ENCODE measurements at regions not wholly inside any gene's neighbourhood (a gene's known extent, or its start where the extent isn't known, plus 50 kb on each side); places are given as distances from the start of the nearest gene placed in this dataset.

DNA sequence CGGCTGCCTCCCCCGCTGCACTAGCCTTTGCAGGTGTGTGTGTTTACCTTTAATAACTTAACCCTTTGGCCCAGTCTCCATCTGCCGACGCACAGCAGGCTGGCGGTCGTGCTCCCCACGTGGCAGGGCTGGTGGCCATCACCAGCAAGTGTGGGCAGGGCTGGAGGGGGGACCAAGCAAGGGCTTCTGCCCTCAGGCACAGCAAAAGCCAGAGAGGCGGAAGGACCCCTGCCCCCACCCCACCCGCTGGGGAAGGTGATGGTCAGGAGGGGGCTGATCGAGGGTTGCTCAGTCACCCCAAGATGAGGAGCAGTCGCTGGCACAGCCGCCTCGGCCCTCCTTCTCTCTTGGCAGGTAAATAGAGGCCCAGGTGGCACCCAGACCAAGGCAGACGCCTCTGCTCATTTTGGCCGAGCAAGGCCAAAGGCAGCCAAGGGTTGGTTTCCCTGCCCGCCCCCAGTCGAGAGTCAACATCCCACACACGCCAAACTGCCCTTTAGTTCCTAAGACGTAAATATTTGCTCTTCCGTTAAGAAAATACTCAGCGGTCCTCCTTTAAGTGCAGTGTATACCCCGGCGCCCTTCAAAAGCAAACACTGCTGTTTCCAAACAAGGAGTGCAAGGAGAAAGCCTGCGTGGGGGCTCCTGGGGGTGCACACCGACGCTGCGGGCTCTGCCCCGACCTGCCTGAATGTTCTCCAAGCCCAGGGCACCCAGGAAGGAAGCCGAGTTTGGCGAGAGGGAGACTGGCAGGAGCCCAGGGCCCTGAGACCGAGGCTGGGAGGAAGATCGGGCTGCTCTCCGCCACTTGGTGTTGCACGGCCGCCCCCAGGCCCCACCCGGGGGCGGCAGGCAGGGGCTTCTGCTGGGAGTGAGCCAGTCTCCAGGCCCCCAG lies 82.7 kb downstream of the SIK1 start:
- Histone ChIP-seq H3K27ac (ENCODE audit: low read depth) (peak overlapping the region; percentile 76), H3K4me3 (ENCODE audit: low read depth, low read length) (no peak overlapping the region), H3K36me3 (ENCODE audit: insufficient read depth) (no peaks in the 10 kb centered on the region), H3K4me1 (ENCODE audit: insufficient read depth) (no peaks in the 10 kb centered on the region)
- 55% methylated on average over 37 of the region's 37 CpGs for WGBS
- no peak for DNase-seq (ENCODE audit: extremely low spot score)

DNA sequence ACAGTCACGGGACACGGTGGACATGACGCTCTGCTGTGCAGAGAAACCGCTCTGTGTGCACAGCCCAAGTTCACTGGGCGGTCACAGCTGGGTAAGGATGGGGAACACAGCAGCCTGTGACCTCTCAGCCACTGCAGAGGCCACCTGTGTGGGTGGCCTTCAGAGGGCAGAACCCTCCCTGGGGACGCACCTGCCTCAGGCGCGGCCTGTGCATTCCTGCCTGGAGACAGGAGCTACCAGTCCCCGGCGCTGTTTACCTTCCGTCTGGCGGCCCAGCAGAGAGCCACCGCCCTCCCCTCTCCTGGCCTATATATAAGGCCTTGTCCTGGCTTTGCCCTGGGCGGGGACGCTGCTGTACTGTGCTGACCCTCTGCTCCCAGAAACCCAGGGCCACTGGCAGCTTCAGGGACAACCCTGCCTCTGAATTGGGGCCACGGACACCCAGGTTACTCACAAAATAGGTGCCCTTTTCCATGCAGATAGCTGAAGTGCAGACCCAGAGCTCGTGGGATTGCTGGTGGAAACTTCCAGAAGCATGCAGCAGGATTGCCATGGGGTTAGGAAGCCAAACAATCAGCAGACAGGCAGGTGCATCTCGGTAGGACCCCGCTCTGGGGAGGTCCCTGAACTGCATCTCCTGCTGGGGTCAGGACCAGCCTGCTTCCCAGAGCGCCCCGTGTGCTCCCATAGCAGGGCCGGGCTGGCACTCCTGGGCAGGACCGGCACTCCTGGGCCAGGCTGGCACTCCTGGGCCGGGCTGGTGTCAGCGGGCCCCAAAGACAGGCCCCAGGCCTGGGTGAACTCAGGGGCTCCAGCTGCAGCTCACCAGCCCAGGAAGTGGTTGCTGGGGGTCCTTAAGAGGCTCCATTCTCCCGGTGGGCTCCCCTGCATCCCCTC lies 83.6 kb downstream of the SIK1 start:
- H3K4me1 ChIP-seq (ENCODE audit: insufficient read depth): no peaks in the 10 kb centered on the region
- no peaks in the 10 kb centered on the region for H3K36me3 ChIP-seq (ENCODE audit: insufficient read depth)
- H3K27ac ChIP-seq (ENCODE audit: low read depth): peak overlapping the region; percentile 76
- no peak for DNase-seq (ENCODE audit: extremely low spot score)
- 80% methylated on average over 26 of the region's 26 CpGs for WGBS
- no peak overlapping the region for H3K4me3 ChIP-seq (ENCODE audit: low read depth, low read length)

DNA sequence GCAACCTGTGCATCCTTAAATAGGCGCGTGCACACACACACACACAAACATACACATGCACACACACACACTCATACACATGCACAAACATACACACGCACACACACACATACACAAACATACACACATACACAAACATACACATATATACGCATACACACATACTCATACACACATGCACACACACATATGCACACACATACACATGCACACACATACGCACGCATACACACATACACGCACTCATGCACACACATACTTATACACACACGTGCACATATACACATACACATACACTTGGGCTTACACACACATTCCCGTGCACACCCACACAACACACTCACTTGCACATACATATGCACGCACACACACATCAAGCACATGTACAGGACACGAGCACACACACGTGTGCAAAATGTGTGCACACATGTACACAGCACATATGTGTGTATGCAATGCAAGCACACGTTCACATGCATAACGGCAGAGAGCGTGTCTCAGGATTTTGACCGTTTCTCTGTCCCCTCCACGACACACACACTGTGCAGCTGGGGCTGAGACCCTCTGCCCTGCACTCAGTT lies 84.5 kb downstream of the SIK1 start:
- 91% methylated on average over 17 of the region's 17 CpGs for WGBS
- Histone ChIP-seq H3K4me3 (ENCODE audit: low read depth, low read length) (no peak overlapping the region), H3K4me1 (ENCODE audit: insufficient read depth) (no peaks in the 10 kb centered on the region), H3K27ac (ENCODE audit: low read depth) (no peak overlapping the region), H3K36me3 (ENCODE audit: insufficient read depth) (no peaks in the 10 kb centered on the region)
- DNase-seq (ENCODE audit: extremely low spot score): no peak

DNA sequence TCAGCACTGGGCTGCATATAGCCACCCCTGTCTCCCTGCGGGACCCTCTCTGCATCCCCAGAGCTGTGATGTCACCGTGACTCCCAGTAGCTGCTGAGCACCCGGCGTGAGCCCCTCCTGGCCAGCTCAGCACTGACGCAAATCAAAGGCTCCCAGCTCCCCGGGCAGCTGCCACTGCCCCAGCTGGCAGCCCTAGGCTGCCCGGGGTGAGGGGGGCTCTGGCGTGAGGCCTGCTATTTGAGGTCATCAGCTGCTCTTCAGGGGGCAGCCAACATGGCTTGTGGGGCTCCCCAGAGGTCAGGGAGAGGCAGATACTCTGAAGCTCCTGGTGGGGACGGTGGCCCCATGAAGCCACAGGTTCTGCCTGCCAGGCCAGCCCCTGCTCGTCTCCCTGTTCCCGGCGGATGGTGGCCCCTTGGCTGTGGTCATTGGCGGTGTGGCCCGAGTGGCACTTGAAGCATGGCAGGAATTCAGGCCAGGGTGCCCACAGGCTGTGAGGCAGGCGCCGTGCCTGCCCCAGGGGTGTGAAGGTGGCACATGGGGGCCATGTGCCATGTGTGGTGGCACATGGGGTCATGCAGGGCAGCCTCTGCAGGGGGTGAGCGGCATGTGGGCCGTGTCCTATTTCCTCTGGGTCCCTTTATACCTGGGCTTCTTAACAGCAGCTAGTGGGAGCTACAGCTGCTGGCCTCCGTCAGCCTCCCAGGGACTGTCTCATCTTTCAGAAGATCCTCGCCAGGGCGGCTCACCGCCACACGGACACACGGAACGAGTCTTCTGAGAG lies 85.4 kb downstream of the SIK1 start:
- Histone ChIP-seq H3K36me3 (ENCODE audit: insufficient read depth) (no peaks in the 10 kb centered on the region), H3K4me3 (ENCODE audit: low read depth, low read length) (no peak overlapping the region), H3K27ac (ENCODE audit: low read depth) (no peak overlapping the region), H3K4me1 (ENCODE audit: insufficient read depth) (no peaks in the 10 kb centered on the region)
- 77% methylated on average over 25 of the region's 25 CpGs for WGBS
- no peak for DNase-seq (ENCODE audit: extremely low spot score)

DNA sequence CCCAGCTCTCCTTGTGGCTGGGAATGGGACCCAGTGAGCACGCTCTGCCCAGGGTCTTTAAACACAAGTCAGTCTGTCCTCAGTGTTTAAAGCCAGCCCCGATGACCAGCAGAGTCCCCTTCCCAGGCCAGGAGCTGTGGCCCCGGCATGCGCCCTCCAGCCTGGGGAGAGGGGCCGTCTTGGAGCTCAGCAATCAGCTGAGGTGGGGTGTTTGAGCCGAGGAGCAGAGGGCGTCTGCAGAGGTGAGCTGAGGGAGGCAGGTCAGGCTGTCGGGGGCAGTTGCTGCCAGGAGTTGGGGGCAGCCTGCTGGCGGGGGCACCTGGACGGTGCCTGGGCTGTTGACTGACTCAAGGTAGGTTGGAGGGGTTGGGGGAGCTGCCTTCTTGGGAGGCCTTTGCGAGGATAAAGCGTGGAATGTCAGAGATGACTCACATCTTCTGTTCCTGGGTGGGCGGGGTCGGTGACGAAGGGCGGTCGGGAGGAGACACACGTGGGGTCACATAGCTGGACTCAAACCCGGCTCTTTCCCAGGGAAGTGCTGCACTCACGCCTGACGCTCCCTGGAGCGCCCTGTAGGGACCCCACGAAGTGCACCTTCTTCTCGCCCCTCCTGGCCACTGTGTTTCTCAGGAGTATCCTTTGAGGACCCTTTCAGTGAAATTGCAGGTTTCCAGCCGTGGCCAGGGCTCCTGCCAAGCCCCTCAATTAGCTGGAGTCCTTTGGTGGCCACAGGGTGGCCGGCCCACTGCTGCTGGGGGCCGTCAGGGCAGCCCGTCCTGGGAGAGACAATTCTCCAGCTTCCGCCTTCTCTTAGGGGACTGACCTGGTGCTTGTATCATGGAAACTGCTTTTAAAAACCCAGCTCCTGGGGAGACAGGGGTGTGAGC lies 86.2 kb downstream of the SIK1 start:
- no peak for DNase-seq (ENCODE audit: extremely low spot score)
- no peaks in the 10 kb centered on the region for H3K4me1 ChIP-seq (ENCODE audit: insufficient read depth)
- no peak overlapping the region for H3K4me3 ChIP-seq (ENCODE audit: low read depth, low read length)
- WGBS: 66% methylated on average over 29 of the region's 29 CpGs
- H3K27ac ChIP-seq (ENCODE audit: low read depth): no peak overlapping the region
- H3K36me3 ChIP-seq (ENCODE audit: insufficient read depth): no peaks in the 10 kb centered on the region

DNA sequence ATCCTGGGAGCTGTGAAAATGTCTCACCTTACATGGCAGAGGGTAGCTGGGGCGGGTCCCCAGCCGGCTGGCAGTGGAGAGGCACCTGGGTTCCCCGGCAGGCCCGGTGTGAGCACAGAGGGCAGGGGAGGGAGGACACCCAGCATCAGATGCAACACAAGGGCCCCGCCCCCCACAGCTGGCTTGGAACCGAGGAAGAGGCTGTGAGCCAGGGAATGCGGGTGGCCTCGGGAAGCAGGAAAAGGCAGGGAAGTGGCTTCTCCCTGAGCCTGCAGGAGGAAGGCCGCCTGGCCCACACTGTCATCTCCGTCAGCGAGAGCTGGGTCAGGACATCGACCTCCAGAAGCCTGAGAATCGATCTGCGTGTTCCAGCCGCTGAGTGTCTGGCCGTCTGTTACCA lies 87.3 kb downstream of the SIK1 start:
- Histone ChIP-seq H3K27ac (ENCODE audit: low read depth) (no peak overlapping the region), H3K4me1 (ENCODE audit: insufficient read depth) (no peaks in the 10 kb centered on the region), H3K36me3 (ENCODE audit: insufficient read depth) (no peaks in the 10 kb centered on the region), H3K4me3 (ENCODE audit: low read depth, low read length) (no peak overlapping the region)
- no peak for DNase-seq (ENCODE audit: extremely low spot score)
- 82% methylated on average over 16 of the region's 16 CpGs for WGBS

DNA sequence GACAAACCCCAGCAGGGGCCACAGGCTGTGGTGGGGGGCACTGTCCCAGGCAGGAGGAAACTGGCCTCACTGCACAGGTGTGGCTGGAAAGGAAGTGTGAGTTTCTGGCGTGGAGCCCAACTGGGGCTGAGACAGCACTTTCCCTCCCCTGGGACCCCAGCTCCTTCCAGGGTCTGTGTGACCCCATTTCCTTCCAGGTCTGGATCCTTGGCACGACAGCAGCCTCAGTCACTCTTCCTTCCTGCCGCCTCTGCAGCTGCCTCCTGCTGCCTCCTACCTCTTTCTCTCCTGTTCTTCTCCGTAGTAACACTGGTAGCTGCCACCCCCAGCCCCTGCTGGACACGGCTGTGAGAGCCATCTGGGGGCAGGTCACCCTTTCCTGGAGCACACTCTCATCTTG lies 88.0 kb downstream of the SIK1 start:
- no peaks in the 10 kb centered on the region for H3K4me1 ChIP-seq (ENCODE audit: insufficient read depth)
- no peak overlapping the region for H3K27ac ChIP-seq (ENCODE audit: low read depth)
- DNase-seq (ENCODE audit: extremely low spot score): no peak
- no peaks in the 10 kb centered on the region for H3K36me3 ChIP-seq (ENCODE audit: insufficient read depth)
- WGBS: 67% methylated on average over 5 of the region's 5 CpGs
- H3K4me3 ChIP-seq (ENCODE audit: low read depth, low read length): no peak overlapping the region

DNA sequence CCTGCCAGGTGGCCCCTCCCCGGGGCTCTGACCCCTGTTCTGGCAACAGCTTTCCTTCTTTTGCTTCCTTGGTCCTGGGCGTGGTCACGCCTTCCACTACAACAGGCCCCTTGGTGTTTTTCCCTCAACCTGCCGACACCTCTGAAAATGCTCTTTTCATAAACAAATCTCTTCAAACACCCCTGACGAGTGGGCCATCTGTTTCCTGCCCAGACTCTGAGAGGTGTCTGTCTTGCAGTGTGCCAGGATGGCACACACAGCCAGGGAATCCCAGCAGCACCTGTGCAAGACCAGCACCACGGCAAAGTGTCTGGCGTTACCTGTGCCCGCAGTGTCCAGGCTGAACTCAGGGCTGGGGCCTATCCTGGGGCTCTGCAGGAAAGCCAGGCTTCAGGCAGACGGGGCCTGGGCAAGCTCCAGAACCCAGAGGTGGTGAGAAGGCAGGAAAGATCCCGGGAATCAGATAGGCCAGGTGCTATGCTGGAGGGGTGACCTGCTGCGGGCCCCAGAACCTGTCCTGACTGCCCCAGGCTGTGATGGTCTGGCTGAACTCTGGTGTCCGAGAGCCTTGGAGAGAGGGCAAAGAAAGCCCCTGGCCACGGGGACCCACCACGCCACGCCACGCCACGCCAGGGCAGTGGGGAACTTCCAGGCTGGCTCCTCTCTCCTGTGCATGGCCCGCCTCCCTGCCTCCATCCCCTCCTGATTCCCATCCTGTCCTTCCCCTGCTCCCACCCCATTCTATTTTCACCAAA lies 88.9 kb downstream of the SIK1 start:
- WGBS: 83% methylated on average over 18 of the region's 18 CpGs
- DNase-seq (ENCODE audit: extremely low spot score): no peak
- no peak overlapping the region for H3K4me3 ChIP-seq (ENCODE audit: low read depth, low read length)
- no peaks in the 10 kb centered on the region for H3K36me3 ChIP-seq (ENCODE audit: insufficient read depth)
- no peaks in the 10 kb centered on the region for H3K4me1 ChIP-seq (ENCODE audit: insufficient read depth)
- H3K27ac ChIP-seq (ENCODE audit: low read depth): no peak overlapping the region

DNA sequence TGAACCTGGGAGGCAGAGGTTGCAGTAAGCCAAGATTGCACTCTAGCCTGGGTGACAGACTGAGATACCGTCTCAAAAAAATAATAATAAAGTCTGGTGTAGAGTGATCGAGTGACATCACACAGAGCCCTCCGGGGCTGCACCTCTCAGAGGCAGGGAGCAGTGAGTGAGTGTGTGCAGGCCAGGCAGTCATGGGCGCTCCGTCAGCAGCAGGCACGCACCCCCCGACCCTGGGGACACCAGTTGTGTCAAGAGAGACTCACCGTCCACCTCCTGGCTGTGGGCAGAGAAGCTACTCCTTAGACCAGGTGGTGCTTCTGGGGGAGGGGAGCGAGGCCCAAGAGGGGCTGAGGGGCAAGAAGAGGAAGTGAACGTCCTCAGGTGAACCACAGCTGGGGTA lies 91.8 kb downstream of the SIK1 start:
- 95% methylated on average over 10 of the region's 10 CpGs for WGBS
- DNase-seq (ENCODE audit: extremely low spot score): no peak
- H3K36me3 ChIP-seq (ENCODE audit: insufficient read depth): no peaks in the 10 kb centered on the region
- no peaks in the 10 kb centered on the region for H3K4me1 ChIP-seq (ENCODE audit: insufficient read depth)
- H3K27ac ChIP-seq (ENCODE audit: low read depth): no peak overlapping the region
- no peak overlapping the region for H3K4me3 ChIP-seq (ENCODE audit: low read depth, low read length)

DNA sequence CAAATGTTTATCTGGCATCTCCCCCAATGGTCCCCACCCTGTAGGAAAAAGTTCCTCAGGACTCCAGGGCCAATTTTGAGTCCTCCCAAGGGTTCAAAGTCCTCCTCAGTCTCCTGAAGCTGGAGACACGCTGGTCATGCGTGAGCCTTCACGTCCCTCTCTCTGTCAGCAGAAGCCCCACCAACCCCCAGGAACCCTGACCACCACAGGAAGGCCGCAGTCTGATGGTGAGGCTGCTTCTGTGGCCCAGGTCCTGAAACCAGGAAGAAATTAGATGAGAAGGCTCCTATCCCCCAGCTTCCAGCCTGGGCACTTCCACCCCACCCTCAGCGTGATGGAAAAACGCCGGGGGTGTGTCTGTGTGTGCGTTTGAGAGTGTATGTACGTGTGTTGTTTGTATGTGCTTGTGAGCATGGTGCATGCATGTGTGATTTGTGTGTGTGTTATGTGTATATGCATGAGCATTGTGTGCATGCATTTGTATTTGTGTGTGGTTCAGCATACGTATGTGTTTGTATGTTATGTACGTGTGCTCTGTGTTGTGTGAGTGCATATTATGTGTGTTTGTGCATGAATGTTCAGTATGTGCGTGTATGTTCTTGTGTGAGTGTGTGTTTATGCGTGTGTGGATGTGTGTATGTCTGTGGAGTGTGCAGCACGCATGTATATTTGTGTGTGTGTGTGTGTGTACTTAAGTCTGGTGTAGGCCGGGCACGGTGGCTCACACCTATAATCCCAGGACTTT lies 92.5 kb downstream of the SIK1 start:
- Histone ChIP-seq H3K4me1 (ENCODE audit: insufficient read depth) (no peaks in the 10 kb centered on the region), H3K27ac (ENCODE audit: low read depth) (no peak overlapping the region), H3K4me3 (ENCODE audit: low read depth, low read length) (no peak overlapping the region), H3K36me3 (ENCODE audit: insufficient read depth) (no peaks in the 10 kb centered on the region)
- WGBS: 92% methylated on average over 16 of the region's 16 CpGs
- DNase-seq (ENCODE audit: extremely low spot score): no peak

DNA sequence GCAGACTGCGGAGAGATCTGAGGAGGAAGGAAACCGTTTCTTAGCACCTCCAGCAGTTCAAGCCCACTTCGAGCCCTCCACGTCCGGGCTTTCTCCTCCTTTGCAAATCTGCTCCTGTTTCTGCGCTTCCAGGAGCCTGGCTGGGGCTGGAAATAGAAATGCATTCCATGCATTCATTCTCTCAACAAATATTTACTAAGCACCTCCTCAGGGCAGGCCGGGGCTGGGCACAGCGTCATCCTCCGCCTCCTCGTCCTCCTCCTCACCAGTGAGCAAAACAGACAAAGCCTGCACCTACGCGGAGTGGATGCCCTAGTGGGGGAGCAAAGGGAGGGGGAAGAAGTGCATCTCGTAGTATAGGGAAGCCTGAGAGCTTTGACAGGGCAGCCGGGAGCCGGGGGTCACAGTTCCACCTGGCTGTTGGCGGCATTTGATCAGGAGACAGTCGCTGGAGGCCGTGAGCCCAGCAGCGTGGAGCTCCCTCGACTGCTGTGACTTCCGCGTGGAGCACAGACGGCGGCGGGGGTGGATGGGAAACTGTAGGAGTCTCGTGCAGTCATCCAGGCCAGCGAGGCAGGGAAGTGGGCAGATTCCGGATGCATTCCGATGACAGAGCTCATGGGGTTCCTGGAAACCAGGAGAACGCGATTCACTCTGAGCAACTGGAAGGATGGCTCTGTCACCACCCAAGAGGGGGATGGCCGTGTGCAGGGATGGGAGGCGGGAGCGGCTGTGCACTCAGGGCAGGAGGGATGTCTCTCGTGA lies 93.5 kb downstream of the SIK1 start:
- H3K4me3 ChIP-seq (ENCODE audit: low read depth, low read length): no peak overlapping the region
- no peaks in the 10 kb centered on the region for H3K36me3 ChIP-seq (ENCODE audit: insufficient read depth)
- no peak overlapping the region for H3K27ac ChIP-seq (ENCODE audit: low read depth)
- WGBS: 22% methylated on average over 35 of the region's 35 CpGs
- no peak for DNase-seq (ENCODE audit: extremely low spot score)
- H3K4me1 ChIP-seq (ENCODE audit: insufficient read depth): no peaks in the 10 kb centered on the region
